Spleen (tissue), 7 donors: ENCODE measurements at regions not wholly inside any gene's neighbourhood (a gene's known extent, or its start where the extent isn't known, plus 50 kb on each side); places are given as distances from the start of the nearest gene placed in this dataset.

Experiments used
- POLR2A ChIP-seq, 3 donors: fragments of 450-650 bp; IDR thresholded peaks; one replicate each; pipeline ENCODE4 v1.5.1; 2017; ENCODE audit warnings: antibody characterized with exemption in 3 of 3, mild to moderate bottlenecking in 1 of 3
- TF ChIP-seq, protein P1 (sequence below), 11 experiments: fragments of 200-600 bp in 7 of 11; fragments of 450-650 bp in 4 of 11; sonication (generic) in 4 of 11; IDR thresholded peaks in 8 of 11; conservative IDR thresholded peaks in 3 of 11; 1 replicate in 7 of 11; 2 replicates in 4 of 11; pipeline versions ENCODE4 v1.4.0 to v1.8.0; 2016 to 2021; ENCODE audit warnings: antibody characterized with exemption in 11 of 11, inconsistent platforms in 4 of 11, mild to moderate bottlenecking in 1 of 11
- donor health status: DM: no; HTN: no; CAD: no; lungs with moderate emphysema.
- donor health status: DM: no; HTN: no; CAD: no.
- donor health status: DM: no; HTN: no; CAD: no.

GRCh38 chr12:11508699-11509098 lies 113.3 kb upstream of the PRB2 start:
- TF ChIP-seq, protein P1, sequence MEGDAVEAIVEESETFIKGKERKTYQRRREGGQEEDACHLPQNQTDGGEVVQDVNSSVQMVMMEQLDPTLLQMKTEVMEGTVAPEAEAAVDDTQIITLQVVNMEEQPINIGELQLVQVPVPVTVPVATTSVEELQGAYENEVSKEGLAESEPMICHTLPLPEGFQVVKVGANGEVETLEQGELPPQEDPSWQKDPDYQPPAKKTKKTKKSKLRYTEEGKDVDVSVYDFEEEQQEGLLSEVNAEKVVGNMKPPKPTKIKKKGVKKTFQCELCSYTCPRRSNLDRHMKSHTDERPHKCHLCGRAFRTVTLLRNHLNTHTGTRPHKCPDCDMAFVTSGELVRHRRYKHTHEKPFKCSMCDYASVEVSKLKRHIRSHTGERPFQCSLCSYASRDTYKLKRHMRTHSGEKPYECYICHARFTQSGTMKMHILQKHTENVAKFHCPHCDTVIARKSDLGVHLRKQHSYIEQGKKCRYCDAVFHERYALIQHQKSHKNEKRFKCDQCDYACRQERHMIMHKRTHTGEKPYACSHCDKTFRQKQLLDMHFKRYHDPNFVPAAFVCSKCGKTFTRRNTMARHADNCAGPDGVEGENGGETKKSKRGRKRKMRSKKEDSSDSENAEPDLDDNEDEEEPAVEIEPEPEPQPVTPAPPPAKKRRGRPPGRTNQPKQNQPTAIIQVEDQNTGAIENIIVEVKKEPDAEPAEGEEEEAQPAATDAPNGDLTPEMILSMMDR (IDR thresholded peaks at IDR 0.05 in 8 of 11, conservative IDR thresholded peaks at IDR 0.05 in 3 of 11): no peak
- TF ChIP-seq POLR2A (IDR thresholded peaks at IDR 0.05): no peak
